SK-MEL-5 (cell line): ENCODE measurements at regions not wholly inside any gene's neighbourhood (a gene's known extent, or its start where the extent isn't known, plus 50 kb on each side); places are given as distances from the start of the nearest gene placed in this dataset.

ENCODE experiments used
- DNase-seq: peaks from one replicate; pipeline ENCODE4 v3.0.0-alpha.2; 2016; ENCODE audit warnings: low read depth, low spot score
- in situ Hi-C: cut with HindIII; loops from 2 replicates; pipeline ENCODE4 v1.10.0; 2016; ENCODE audit warnings: low sequenced_read_pairs, high pct_unique_total_duplicates, low pct_unique_long_range_greater_than_20kb

DNA sequence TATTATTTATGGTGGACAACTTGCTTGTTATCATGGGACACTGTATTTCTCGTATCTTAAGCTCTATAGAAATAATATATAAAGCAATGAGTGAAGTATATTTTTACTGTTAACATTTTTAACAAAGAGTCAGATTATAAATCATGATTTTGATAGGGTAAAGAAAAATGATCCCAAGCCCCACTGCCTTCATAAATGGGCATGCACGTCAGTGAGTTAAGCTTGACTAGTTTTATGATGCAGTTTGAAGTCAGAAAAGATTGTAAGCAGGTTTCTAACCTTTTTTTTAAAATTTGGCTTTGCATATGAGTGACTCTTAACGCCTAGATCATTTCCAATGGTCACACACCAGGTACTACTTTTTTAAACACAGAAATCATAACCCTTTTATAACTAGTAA lies 152.8 kb downstream of the GNAT3 start:
- in situ Hi-C loops: no loop called here
- DNase-seq: no peak

- in situ Hi-C loops: no loop called here
- no peak for DNase-seq
Observed at GRCh38 chr7:80357530-80357929, 154.3 kb downstream of the GNAT3 start.

DNA sequence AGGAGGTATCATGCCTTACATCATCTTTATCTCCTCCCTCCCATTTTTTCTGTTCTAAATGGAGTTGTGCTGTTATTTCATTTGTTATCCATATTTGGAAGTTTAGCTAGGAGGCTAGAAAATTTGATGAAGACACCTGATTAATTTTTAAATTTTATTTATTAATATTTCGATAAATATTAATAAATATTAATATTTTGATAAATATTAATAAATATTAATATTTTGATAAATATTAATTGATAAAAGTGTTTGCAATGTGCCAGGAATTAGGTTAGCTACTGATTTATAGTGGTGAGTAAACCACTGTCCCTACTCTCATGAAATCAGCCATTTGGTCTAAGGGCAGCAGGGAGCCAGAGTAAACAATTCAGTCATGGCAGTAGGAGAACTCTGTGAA lies 161.4 kb downstream of the GNAT3 start:
- in situ Hi-C loops: no loop called here
- no peak for DNase-seq

DNA sequence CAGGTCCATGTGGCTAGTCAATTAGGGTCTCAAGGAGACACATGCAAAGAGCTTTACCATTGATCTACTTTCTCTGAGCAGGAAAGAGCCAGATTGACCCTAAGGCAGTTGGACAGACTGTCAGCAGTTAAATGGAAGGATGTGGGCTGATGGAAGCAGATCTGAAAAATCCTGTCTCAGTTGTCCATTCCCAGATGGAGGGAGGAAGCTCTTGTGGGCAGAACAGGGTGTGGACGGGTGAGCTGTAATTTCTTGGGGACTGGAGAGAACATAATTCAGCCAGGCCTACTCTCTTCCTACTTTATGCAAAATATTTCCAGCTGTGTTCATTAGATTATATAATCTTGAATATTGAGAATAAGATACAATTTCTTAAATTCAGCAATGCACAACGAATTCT lies 163.6 kb downstream of the GNAT3 start:
- in situ Hi-C loops: no loop called here

GRCh38 chr7:80347173-80347572 lies 164.7 kb downstream of the GNAT3 start:
- no peak for DNase-seq
- in situ Hi-C loops: no loop called here

More for the DNA sequence above, 163.6 kb downstream of the GNAT3 start:
- no peak for DNase-seq

DNA sequence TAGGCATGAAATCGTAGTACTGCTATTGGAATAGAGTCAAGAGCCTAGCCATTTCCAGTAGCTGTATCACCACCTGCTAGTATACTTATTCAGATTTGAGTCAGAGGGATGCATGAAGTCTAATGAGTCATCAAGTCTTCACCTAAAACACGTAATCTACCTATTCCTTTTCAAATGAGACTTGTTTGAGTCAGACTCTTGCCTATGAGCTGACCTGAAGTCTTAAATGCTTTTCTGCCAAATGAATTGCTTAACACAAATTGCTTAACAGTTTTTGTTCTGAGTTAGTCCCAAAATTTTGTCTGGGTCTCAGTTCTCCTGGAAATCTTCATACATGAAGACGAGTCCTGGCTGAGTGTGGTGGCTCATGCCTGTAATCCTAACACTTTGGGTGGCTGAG lies 165.2 kb downstream of the GNAT3 start:
- DNase-seq: no peak
- in situ Hi-C loops: no loop called here

GRCh38 chr7:80335511-80336231 lies 176.2 kb downstream of the GNAT3 start:
- in situ Hi-C loops: no loop called here
- DNase-seq: no peak

- no peak for DNase-seq
- in situ Hi-C loops: no loop called here
Observed at GRCh38 chr7:80334908-80335307, 177.0 kb downstream of the GNAT3 start.

DNA sequence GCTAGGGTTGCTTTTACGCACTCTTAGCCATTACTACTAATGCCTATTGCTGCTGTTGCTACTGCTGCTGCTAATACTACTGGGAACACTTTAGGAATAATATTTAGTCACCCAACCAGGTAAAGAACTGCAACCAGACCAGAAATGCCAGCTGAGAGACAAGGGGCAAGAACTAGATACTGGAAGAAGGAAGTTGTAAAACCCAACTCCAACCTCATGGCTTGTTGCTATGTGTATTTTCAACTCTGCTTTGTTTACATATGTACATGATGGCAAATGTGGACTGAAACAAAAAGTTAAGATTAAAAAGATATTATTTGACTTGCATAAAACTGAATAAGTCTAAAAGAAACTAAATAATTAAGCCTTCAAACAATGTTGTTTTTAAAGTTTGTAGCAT lies 177.7 kb downstream of the GNAT3 start:
- in situ Hi-C loops: no loop called here
- DNase-seq: no peak

GRCh38 chr7:80333040-80333439 lies 178.8 kb downstream of the GNAT3 start:
- DNase-seq: no peak
- in situ Hi-C loops: no loop called here

DNA sequence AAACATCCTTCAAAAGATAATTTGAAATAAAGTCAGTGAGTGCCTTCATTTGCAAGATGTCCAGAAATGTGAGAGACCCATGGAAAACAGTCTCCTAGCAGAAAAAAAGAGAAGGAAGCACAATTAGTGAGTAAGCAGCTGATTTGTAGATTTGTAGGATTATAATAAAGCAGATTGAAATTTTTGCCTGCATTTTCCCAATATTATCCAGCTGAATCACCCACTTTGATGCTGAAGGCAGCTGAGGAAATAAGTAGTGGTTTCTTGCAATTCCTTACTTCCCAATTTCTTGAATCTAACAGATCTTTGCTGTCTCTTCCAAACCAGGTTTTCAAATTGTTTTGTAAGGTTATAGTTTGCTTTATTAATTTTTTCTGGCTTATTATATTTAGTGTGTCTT lies 181.4 kb downstream of the GNAT3 start:
- no peak for DNase-seq
- in situ Hi-C loops: no loop called here

DNA sequence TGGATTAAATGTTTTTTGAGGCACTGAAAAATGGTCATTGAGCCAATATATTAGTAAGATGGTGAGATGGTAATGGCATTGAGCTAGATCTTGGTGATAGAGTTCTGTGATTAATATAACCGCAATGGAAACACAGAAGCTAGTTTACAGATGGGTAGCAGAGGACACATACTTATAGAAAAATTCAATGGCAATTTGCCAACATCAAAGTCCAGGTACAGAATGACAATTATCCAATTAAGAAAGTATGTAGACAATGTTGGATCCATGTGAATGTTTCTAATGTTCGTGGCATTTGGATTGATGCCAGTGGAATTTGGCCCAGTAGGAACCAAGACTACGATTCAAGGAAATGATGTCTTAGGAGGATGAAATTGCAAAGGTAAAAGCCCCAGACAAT lies 187.8 kb downstream of the GNAT3 start:
- in situ Hi-C loops: no loop called here
- no peak for DNase-seq

- no peak for DNase-seq
- in situ Hi-C loops: no loop called here
Observed at GRCh38 chr7:80319461-80319860, 184.8 kb downstream of the GNAI1 start.

GRCh38 chr7:80318081-80318480 lies 183.4 kb downstream of the GNAI1 start:
- in situ Hi-C loops: no loop called here
- DNase-seq: no peak

DNA sequence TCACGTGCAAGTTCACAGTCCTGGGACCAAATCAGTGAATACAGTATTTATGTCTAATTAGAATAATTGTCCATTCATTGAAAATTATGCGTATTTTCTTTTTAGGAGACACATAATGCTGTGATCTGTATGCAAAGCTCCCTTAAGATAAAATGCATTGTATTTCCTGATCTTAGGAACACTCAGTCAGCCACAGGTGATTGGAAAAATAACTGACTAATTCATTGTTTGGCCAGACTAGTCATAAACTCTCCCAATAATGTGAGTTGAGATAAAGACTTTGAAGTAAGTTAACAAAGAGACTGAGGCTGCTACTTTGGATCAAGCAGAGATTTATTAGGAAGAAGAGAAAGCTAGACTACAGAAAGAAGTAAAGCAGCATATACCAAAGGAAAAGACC lies 182.2 kb downstream of the GNAI1 start:
- no peak for DNase-seq
- in situ Hi-C loops: no loop called here

DNA sequence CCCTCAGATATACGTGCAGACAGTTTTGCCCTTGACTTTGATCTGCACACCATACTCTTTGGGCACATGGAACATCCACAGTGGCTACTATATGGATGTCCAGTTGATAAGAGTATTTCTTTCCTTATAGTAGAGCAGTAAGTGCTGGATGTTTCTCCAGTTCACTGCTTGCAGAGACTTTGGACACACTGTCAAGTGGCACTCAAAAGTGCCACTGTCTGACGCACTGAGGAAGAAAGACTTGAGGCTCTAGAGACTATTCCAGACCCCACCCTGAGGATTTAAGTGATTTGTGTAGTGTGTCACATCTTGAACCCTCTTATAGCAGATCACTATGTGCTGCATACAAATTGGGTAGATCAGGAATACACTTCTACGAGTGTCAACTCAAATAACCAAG lies 179.1 kb downstream of the GNAI1 start:
- DNase-seq: no peak
- in situ Hi-C loops: no loop called here

DNA sequence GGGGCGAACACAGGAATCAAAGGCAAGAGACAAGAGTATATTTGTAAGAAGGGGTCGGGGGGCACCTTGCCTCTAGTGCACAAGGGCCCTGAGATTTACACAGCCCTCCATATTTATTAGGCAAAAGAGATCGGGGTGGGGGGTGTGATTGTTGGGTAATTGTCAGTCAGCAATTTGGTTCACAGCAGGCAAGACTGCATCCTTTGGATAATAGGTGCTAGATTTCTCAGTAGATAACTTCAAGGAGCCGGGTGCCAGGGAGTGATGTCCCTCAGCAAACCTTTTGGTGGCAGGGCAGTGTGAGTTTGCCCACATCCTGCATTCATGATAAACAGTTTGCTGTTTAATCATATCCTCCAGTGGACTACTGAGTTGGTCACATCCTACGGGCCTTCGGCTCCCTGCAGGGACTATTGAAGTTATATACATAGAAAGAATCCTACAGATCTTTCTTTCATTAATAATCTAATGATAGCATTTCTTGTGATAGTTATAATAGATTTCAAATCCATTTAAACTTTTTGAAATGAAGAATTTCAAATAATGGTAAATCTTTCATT lies 178.5 kb downstream of the GNAI1 start:
- no peak for DNase-seq
- in situ Hi-C loops: no loop called here

DNA sequence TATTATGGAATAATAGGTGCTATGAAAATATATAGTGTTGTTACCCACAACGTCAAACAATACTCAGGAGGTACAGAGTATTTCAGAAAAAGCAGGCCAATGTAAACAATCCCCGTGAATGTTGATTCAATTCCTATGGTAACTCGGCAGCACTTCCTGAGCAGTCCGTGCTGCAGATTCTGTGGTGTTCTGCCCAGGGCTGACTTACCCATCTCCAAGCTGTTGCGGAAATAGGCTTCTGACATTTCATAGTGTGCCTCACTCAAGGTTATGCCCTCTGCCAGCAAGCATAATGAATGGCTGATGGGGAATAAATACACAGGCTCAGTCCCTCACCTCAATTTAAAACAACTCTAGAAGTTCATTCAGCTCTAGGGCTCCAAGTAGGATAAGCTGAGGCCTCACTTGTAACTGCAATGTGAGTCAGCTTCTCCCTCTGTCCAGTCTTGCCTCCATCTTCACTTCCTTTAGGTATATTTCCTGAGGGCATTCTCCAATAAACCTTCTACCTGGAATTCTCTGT lies 177.6 kb downstream of the GNAI1 start:
- no peak for DNase-seq

DNA sequence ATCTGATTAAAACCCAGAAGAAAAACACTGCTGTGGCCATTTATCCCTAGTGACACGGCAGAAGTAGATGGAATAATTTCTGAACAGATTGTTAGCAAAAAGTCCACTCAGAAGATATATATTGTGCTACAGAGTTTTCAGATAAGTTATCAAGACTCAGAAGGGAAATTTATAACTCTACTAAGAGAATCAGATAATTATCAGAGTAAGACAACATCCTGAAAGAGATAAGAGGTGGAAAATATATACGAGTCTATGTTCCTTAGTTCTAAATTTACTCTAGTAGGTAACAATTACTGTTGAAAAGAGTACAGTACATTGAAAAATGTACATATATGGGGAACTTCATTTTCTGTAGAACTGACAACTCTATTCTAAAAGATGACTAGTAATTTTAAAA lies 176.7 kb downstream of the GNAI1 start:
- in situ Hi-C loops: no loop called here
- no peak for DNase-seq

More for the DNA sequence above, 177.6 kb downstream of the GNAI1 start:
- in situ Hi-C loops: no loop called here
